ENCODE measurements at regions not wholly inside any gene's neighbourhood (a gene's known extent, or its start where the extent isn't known, plus 50 kb on each side); places are given as distances from the start of the nearest gene placed in this dataset.

- DNase-seq (ENCODE audit: low read depth), result no peak
Measured at GRCh38 chr1:55618199-55618598, 403.0 kb upstream of the USP24 start.

- no peak for DNase-seq (ENCODE audit: low read depth)
Measured at GRCh38 chr1:55617288-55617982, 402.3 kb upstream of the USP24 start.

- DNase-seq (ENCODE audit: low read depth), result peak; percentile 90
Measured at GRCh38 chr1:55612988-55613387, 397.8 kb upstream of the USP24 start.

GRCh38 chr1:55611123-55611522 lies 396.0 kb upstream of the USP24 start:
- DNase-seq (ENCODE audit: low read depth), result peak; percentile 19

GRCh38 chr1:55610203-55610602 lies 395.0 kb upstream of the USP24 start:
- DNase-seq (ENCODE audit: low read depth), result peak; percentile 60

- no peak for DNase-seq (ENCODE audit: low read depth)
Measured at GRCh38 chr1:55609630-55610029, 394.5 kb upstream of the USP24 start.

- no peak for DNase-seq (ENCODE audit: low read depth)
Measured at GRCh38 chr1:55605155-55605554, 390.0 kb upstream of the USP24 start.

- DNase-seq (ENCODE audit: low read depth), result no peak
Measured at GRCh38 chr1:55604749-55605148, 389.6 kb upstream of the USP24 start.

- no peak for DNase-seq (ENCODE audit: low read depth)
Measured at GRCh38 chr1:55604179-55604578, 389.0 kb upstream of the USP24 start.

GRCh38 chr1:55600242-55600641 lies 385.1 kb upstream of the USP24 start:
- no peak for DNase-seq (ENCODE audit: low read depth)

GRCh38 chr1:55597910-55598309 lies 382.7 kb upstream of the USP24 start:
- no peak for DNase-seq (ENCODE audit: low read depth)

- no peak for DNase-seq (ENCODE audit: low read depth)
Measured at GRCh38 chr1:55594701-55595100, 379.5 kb upstream of the USP24 start.

- no peak for DNase-seq (ENCODE audit: low read depth)
Measured at GRCh38 chr1:55593298-55593697, 378.1 kb upstream of the USP24 start.

- DNase-seq (ENCODE audit: low read depth), result no peak
Measured at GRCh38 chr1:55592122-55592521, 377.0 kb upstream of the USP24 start.

- peak; percentile 35 for DNase-seq (ENCODE audit: low read depth)
Measured at GRCh38 chr1:55589671-55590297, 374.6 kb upstream of the USP24 start.

GRCh38 chr1:55588309-55588708 lies 373.1 kb upstream of the USP24 start:
- no peak for DNase-seq (ENCODE audit: low read depth)

GRCh38 chr1:55586771-55587170 lies 371.6 kb upstream of the USP24 start:
- DNase-seq (ENCODE audit: low read depth), result no peak

GRCh38 chr1:55585402-55585792 lies 370.2 kb upstream of the USP24 start:
- DNase-seq (ENCODE audit: low read depth), result no peak

GRCh38 chr1:55584526-55585401 lies 369.6 kb upstream of the USP24 start:
- peak; percentile 63 for DNase-seq (ENCODE audit: low read depth)

- DNase-seq (ENCODE audit: low read depth), result no peak
Measured at GRCh38 chr1:55582084-55582483, 366.9 kb upstream of the USP24 start.

GRCh38 chr1:55580845-55581332 lies 365.7 kb upstream of the USP24 start:
- peak; percentile 97 for DNase-seq (ENCODE audit: low read depth)

- DNase-seq (ENCODE audit: low read depth), result no peak
Measured at GRCh38 chr1:55579332-55580001, 364.3 kb upstream of the USP24 start.

Measured in EH (cell line).